SW480 (cell line): ENCODE measurements at regions not wholly inside any gene's neighbourhood (a gene's known extent, or its start where the extent isn't known, plus 50 kb on each side); places are given as distances from the start of the nearest gene placed in this dataset.

Source experiments
- DNase-seq: peaks from one replicate; pipeline ENCODE4 v3.0.0-alpha.2; 2016; ENCODE audit warnings: low spot score

DNA sequence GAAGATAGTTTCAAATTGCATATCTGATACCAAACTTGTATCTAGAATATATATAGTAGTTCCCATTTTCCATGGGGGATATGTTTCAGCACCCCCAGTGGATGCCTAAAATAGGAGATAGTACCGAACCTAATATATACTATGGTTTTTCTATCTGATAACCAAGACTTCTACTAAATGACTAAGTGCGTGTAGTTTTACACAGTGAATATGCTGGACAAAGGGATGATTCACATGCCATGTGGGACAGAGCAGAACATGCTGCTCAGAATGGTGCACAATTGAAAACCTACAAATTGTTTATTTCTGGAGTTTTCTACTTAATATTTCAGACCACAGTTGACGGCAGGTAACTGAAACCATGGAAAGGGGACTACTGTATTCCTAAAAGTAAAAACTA lies 73.4 kb upstream of the TP63 start:
- no peak for DNase-seq

DNA sequence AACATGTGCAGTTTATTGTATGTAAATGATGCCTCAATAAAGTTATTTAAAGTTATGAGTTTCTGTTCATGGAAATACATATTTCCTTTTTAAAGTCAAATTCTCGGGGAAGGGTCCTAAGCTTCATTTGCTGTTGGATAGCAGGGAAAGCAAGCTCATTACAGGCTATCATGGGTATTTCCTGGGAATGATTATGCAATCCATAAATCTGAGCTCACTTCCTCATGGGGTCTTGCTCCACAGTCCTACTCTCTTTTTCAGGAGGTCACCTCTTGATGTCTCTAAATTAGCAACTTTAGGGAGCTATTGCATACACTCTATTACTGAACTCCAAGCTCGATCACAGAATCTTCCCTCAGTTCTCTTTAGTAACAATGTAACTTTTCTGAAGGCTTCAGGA lies 69.9 kb upstream of the TP63 start:
- DNase-seq: no peak

DNA sequence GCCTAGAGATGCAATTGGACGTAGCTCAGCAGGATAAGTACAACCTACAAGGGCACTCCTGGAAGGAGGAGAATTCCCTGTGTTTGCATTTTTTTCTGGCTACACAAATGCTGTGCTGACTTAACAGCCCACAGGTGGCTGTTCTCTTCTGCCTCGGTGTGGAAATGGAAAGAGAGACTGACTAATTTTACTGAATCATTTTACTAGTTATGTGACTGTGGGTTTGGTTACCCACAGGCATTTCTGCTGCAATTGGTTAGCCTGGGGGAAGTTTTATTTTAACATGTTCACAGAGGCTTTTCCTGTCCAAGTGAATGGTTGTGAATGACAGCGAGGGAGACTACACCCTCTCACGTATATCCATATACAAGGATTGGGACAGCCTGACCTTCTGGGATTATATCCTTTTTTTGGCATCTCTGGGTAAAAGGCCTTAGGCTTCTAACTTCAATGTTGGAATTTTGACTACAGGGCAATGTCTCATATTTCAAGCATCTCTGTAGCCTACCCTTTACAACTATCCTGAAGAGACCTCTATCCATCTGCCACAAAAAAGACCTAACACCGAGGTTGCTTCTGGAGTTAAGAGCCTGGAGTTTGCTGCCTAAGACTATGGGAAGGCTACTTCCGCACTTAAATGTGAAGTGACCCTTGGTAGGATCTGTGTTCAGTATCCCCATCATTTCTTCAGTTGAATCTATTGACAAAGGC lies 67.2 kb upstream of the TP63 start:
- DNase-seq: peak; percentile 80

DNA sequence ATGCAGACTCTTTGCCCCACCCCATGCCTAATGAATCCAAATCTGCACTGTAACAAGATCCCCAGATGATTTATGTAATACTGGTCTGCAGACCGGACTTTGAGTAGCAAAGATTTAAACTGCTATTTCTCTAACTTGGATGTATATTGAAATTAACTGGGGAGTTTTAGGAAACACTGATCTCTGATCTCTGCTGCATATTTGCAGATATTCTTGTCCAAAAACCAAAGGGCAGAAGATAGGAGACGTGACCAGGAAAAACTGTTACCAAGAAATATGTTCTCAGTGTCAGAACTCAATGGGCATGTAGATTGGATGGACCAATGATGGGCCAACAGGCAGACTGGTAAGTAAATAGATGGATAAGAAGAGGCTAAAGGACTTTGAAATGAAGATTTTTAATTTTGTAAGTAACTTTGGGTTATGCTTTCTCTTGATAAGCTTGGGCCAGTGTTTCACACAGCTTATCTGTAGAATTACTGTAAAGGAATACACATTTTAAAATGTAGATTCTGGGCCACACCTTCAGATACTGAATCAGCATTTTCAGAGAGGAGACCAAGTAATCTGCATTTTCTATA lies 64.5 kb upstream of the TP63 start:
- DNase-seq: no peak

DNA sequence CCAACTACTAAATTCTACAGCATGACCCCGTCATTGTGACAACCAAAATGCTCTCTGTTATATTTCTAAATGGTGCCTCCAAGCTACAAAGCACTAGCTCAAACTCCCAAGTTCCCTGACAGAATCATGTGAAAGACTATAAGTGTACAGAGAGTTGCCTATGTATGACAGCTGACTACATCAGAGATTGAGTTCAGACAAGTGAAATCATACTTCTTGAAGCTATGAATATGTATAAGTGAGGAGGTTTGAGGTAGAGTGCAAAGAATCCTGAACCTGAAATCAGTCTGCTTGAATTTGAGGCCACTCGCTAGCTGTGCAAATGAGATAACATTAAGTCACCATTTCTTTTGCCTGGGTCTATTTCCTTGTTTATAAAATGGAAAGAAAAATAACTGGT lies 63.9 kb upstream of the TP63 start:
- no peak for DNase-seq

DNA sequence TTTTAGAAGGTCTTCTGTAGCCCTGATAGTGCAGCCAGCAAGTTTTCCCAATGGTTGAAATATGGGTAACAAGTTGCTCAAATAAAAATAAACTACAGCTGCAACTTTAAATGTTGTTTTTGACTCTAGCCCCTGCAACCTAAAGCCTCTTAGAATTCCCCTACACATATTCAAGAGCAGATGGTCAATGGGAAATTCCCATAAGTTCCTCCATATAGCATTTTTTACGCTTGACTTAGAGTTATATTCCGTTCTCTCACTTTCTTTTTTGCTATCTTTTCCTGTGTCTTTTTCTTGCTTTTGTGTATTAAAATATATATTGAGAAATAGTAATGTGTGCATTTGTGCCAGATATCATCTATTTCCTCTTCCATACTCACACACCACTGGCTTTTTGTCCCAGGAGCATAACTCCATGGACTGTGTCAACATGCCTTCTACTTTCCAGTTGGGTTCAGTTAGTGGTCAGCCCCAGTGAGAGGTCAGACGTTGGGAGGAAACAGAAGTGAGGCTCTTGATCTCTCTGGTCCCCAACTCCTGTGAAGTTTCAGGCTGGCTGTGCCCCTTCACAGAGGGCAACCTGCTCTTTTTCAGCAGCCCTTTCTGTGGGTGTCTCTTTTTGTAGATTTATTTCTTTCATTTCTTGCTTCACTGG lies 63.3 kb upstream of the TP63 start:
- DNase-seq: no peak

DNA sequence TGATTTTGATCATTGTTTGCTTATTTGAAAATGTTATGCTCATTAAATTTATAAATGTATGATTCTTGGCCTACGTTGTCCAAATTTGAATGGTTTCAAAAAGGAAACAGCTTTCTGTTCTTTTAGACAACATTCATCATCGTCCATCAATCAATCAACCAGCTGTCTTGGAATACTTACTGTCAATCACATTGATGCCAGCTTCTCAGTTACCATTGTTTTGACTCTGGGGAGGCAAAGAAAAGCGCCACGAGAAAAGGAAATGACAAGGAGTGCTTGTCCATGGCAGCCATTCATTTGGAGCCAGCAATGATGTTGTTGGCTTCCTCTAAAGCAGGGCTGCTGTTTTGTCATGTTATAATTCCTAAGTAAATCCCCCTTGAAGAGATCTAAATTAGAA lies 62.2 kb upstream of the TP63 start:
- DNase-seq: no peak

DNA sequence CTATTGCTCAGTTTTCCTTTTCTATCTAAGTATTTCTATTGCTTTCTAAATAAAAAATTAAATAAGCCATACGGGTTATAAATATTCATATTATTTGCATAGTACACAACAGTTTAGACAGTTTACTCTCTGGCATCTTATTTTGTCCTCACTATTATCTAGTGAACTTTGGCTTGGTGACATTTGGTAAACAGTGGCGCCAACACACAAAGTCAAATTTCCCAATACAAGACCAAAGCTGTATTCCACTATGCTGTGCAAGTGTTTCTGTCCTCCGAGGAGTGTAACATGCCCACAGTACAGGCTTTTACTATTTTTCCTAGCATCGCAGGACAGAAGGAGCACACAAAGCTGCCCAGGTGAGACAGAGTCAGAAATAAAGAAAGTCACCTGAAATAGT lies 61.7 kb upstream of the TP63 start:
- no peak for DNase-seq

DNA sequence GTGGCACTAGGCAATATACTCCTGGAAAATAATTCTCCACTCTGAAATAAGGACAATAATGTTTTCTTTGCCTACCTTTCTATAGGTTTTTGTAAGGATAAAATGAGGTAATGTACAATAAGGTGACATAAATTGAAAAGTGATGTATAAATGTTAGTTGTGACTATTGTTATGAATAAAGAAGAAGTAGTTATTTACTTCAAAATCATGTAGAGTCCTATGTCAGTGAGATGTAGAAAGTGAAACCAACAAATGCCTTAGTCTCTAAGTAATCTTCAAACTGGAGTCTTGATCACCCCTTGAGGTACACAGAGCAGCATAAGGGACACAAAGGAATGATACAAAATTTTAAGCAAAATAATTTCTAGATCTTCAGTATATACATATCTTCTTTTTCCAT lies 60.3 kb upstream of the TP63 start:
- DNase-seq: no peak

DNA sequence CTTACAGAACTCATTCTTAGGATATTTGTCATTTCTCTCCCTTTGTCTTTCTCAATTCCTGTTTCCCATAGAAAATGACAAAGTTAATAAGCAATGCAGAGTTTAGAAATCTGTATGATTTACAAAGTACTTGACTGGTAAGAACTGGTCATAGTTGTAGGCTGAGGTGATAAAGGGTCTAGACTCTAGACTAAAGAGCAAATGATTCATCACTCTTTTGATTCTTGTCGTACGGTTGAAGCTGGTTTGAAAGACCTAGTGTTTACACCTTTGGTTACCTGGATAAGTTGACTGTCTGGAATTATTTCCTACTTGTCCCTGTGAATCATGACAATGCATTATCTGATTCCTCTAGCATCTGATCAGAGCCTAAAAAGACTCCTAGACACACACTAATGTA lies 58.9 kb upstream of the TP63 start:
- DNase-seq: no peak

DNA sequence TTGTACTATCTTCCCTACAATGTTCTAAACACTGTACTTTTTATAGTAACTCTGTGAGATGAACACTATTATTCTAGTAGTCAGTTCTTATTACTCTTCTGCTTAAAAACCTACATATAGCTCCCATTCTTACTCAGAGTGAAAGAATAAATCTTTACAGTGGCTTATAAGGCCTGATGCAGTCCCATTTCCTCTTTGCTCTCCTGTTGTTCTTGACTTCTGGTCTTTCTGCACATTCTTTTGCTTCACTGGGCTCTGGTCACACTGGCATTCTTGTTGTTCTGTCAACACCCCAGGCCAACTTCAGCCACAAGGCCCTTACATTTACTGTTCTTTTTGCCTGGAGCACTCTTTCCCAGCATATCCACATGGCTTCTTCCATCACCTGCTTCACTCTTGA lies 58.2 kb upstream of the TP63 start:
- DNase-seq: no peak

DNA sequence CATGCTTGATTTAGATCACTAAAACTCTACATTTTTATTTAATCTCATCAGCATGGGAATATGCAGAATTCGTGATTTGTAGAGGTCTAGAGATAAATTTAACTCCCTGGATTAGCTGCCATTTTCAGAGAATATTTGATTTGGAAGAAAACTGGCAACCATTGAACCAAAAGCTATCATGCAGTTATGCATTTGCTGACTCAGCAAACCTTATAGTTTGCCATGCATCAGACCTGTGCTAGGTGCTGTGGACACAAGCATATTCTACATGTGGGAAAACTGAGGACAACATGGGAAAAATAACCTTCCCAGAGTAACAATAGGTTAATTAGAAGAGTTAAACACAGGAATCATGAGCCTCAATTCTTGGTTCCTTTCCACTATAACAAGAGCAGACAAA lies 54.7 kb upstream of the TP63 start:
- no peak for DNase-seq

DNA sequence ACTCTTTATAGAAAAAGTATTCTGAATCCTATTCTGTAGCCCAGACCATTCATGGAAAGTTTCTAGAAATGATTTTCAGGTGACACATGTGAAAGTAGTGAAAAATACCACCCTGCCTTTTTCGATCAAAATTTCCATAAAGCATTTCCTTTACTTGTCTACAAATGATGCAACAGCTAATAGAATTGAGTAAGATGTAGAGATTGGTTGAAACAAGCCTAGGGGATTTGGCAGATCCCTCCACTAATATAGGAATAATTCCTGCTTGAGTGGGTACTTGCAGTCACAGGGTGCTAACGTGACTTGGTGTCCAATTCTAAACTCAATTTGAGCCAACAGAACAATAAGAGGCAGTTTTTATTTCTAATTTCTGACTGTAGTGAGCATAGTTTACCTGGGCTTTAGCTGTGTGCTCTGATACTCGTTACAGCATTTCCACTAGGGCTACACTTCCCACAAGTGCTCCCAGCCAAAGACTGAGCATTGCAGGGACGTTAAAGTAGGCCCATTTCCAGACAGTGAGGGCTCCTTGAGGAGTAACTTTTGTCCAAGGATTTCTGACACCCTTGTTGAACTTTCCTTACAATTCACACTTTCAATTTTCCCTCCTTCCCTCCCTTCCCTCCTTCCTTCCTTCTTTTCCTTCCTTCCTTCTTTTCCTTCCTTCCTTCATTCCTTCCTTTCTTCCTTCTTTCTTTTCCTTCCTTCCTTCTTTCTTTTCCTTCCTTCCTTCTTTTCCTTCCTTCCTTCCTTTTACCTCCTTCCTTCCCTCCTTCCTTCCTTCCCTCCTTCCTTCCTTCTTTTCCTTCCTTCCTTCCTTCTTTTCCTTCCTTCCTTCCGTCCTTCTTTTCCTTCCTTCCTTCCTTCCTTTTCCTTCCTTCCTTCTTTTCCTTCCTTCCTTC lies 53.9 kb upstream of the TP63 start:
- DNase-seq: no peak

DNA sequence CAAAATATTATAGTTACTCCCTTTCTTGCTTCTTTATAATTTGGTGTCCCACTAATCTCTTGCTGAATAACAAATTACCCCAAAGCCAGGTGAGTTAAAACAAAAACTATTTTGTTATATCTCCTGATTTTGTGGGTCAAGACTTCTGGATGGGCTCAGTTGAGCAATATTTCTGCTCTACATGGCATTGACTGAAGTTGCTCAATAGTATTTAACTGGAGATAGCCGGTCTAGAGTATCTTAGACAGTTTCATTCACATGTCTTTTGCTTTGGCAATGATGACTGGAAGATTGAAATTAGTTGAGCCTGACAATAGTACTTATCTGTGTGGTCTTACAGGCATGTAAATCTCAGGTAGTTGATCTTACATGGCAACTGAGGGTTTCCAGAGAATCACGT lies 51.0 kb upstream of the TP63 start:
- no peak for DNase-seq
